ENCODE measurements at regions not wholly inside any gene's neighbourhood (a gene's known extent, or its start where the extent isn't known, plus 50 kb on each side); places are given as distances from the start of the nearest gene placed in this dataset.
"Not testable (repeated sequence)": the region's sequence is repeated elsewhere in the genome, so short reads cannot be mapped to it uniquely, and the experiment has no call there.

GRCh38 chr6:166846446-166847142 is 109.8 kb downstream of the RNASET2 start:
- TF ChIP-seq POLR2A, CTCF (IDR thresholded peaks at IDR 0.05): not testable (repeated sequence)
